Loucy (cell line): ENCODE measurements at regions not wholly inside any gene's neighbourhood (a gene's known extent, or its start where the extent isn't known, plus 50 kb on each side); places are given as distances from the start of the nearest gene placed in this dataset.

Source experiments
- H2AFZ ChIP-seq: fragments of 200-600 bp; sonication (generic); 2 replicates; pipeline ENCODE4 v1.6.0; 2016; ENCODE audit warnings: antibody characterized with exemption, mild to moderate bottlenecking, low read length, moderate library complexity
- H3F3A ChIP-seq: fragments of 200-600 bp; 2 replicates; pipeline ENCODE4 v1.6.0; 2016; ENCODE audit warnings: antibody characterized with exemption, low read depth, mild to moderate bottlenecking
- H3K27me3 ChIP-seq: fragments of 200-600 bp; sonication (generic); 2 replicates; pipeline ENCODE4 v1.6.1; 2014; ENCODE audit warnings: low read length, mild to moderate bottlenecking; ENCODE audit not compliant: insufficient read depth, poor library complexity, severe bottlenecking
- H3K36me3 ChIP-seq: fragments of 200-600 bp; sonication (generic); 2 replicates; pipeline ENCODE4 v1.6.1; 2016; ENCODE audit warnings: low read length; ENCODE audit not compliant: insufficient read depth
- H3K4me1 ChIP-seq: fragments of 200-600 bp; sonication (generic); 2 replicates; pipeline ENCODE4 v1.5.1; 2014; ENCODE audit warnings: low read length, mild to moderate bottlenecking; ENCODE audit not compliant: insufficient read depth, poor library complexity, severe bottlenecking
- H3K4me2 ChIP-seq: fragments of 200-600 bp; sonication (generic); 2 replicates; pipeline ENCODE4 v1.6.0; 2014; ENCODE audit warnings: antibody characterized with exemption, low read length, low read depth, mild to moderate bottlenecking; ENCODE audit not compliant: poor library complexity, severe bottlenecking
- H3K4me3 ChIP-seq: fragments of 200-600 bp; sonication (generic); 2 replicates; pipeline ENCODE4 v1.5.1; 2014; ENCODE audit warnings: low read length, mild to moderate bottlenecking, mixed read lengths; ENCODE audit not compliant: poor library complexity, severe bottlenecking
- H3K79me2 ChIP-seq: fragments of 200-600 bp; sonication (generic); 2 replicates; pipeline ENCODE4 v1.6.1; 2014; ENCODE audit warnings: low read length; ENCODE audit not compliant: insufficient read depth
- H3K9ac ChIP-seq: fragments of 200-600 bp; sonication (generic); 2 replicates; pipeline ENCODE4 v1.6.0; 2014; ENCODE audit warnings: mild to moderate bottlenecking, low read depth, low read length, moderate library complexity; ENCODE audit not compliant: poor library complexity, severe bottlenecking
- H3K9me2 ChIP-seq: fragments of 200-600 bp; sonication (generic); replicated peaks from 2 replicates; pipeline ENCODE4 v1.6.1; 2016; ENCODE audit warnings: low read depth, low read length, mixed read lengths
- H3K9me3 ChIP-seq: fragments of 200-600 bp; sonication (generic); 2 replicates; pipeline ENCODE4 v1.6.1; 2014; ENCODE audit warnings: mild to moderate bottlenecking, antibody characterized with exemption, low read length, low read depth; ENCODE audit not compliant: insufficient read depth
- H4K20me1 ChIP-seq: fragments of 200-600 bp; sonication (generic); 2 replicates; pipeline ENCODE4 v1.6.0; 2014; ENCODE audit warnings: antibody characterized with exemption, low read length, mild to moderate bottlenecking; ENCODE audit not compliant: insufficient read depth, poor library complexity, severe bottlenecking
- EZH2phosphoT487 ChIP-seq: fragments of 200-600 bp; IDR thresholded peaks from 2 replicates; pipeline ENCODE4 v1.6.1; 2018; ENCODE audit warnings: antibody characterized with exemption, mild to moderate bottlenecking, moderate library complexity, borderline replicate concordance
- TF ChIP-seq, protein P1 (sequence below): fragments of 200-600 bp; sonication (generic); conservative IDR thresholded peaks from 2 replicates; pipeline ENCODE4 v1.5.1; 2014; ENCODE audit warnings: mild to moderate bottlenecking, antibody characterized with exemption, low read length

DNA sequence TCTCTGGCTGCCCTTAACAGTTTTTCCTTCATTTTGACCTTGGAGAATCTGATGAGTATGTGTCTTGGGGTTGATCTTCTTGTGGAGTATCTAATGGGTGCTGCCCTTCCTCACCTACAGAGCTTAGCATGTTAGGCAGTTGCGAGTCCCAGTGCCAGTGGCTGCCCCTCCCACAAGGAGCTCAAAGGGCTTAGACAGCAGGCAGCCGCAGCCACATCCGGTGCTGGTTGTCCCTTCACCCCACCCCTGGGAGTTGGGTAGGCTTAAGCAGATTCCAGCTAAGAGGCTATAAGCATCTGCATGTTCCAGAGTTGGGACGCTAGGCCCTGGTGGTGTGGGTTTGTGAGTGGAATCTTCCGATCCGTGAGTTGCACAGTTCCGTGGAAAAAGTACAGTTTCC is 322.1 kb upstream of the ARX start:
- H3K9me2 ChIP-seq, result no peaks in the 10 kb centered on the region
- no peaks in the 10 kb centered on the region for H4K20me1 ChIP-seq
- H3F3A ChIP-seq, result no peaks in the 10 kb centered on the region
- no peaks in the 10 kb centered on the region for H3K4me1 ChIP-seq
- no peaks in the 10 kb centered on the region for H3K36me3 ChIP-seq
- no peaks in the 10 kb centered on the region for H3K27me3 ChIP-seq
- TF ChIP-seq EZH2phosphoT487, result no peak
- TF ChIP-seq, protein P1, sequence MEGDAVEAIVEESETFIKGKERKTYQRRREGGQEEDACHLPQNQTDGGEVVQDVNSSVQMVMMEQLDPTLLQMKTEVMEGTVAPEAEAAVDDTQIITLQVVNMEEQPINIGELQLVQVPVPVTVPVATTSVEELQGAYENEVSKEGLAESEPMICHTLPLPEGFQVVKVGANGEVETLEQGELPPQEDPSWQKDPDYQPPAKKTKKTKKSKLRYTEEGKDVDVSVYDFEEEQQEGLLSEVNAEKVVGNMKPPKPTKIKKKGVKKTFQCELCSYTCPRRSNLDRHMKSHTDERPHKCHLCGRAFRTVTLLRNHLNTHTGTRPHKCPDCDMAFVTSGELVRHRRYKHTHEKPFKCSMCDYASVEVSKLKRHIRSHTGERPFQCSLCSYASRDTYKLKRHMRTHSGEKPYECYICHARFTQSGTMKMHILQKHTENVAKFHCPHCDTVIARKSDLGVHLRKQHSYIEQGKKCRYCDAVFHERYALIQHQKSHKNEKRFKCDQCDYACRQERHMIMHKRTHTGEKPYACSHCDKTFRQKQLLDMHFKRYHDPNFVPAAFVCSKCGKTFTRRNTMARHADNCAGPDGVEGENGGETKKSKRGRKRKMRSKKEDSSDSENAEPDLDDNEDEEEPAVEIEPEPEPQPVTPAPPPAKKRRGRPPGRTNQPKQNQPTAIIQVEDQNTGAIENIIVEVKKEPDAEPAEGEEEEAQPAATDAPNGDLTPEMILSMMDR, result no peak
- H3K9ac ChIP-seq, result no peak overlapping the region
- no peak overlapping the region for H3K4me3 ChIP-seq
- no peaks in the 10 kb centered on the region for H3K9me3 ChIP-seq
- H3K79me2 ChIP-seq, result no peaks in the 10 kb centered on the region
- H2AFZ ChIP-seq, result no peak overlapping the region
- H3K4me2 ChIP-seq, result no peak overlapping the region

DNA sequence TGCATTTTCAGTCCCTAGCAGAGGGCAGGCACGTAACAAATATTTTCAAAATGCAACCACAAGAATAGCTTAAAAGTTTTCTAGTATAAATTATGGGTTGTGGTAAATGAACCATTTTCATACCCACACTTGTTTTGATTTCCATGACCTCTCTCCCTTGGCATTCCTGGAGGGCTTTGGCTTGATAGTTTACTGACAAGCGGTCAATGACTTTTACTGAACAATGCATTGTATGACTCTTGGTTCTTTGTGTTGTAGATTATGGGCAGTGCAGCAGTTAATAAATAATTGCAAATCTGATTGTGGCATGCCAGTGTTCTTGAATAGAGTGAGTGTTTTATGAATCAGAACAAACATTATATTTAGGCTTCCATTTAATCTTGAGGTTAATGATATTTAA is 285.2 kb upstream of the ARX start:
- no peaks in the 10 kb centered on the region for H3K27me3 ChIP-seq
- no peaks in the 10 kb centered on the region for H3K9me3 ChIP-seq
- H3F3A ChIP-seq, result no peaks in the 10 kb centered on the region
- H3K36me3 ChIP-seq, result no peaks in the 10 kb centered on the region
- H3K9ac ChIP-seq, result no peak overlapping the region
- H2AFZ ChIP-seq, result no peak overlapping the region
- H3K9me2 ChIP-seq, result no peaks in the 10 kb centered on the region
- H3K4me1 ChIP-seq, result no peaks in the 10 kb centered on the region
- TF ChIP-seq, protein P1, result no peak
- no peaks in the 10 kb centered on the region for H4K20me1 ChIP-seq
- no peak overlapping the region for H3K4me3 ChIP-seq
- no peaks in the 10 kb centered on the region for H3K79me2 ChIP-seq
- no peak overlapping the region for H3K4me2 ChIP-seq

DNA sequence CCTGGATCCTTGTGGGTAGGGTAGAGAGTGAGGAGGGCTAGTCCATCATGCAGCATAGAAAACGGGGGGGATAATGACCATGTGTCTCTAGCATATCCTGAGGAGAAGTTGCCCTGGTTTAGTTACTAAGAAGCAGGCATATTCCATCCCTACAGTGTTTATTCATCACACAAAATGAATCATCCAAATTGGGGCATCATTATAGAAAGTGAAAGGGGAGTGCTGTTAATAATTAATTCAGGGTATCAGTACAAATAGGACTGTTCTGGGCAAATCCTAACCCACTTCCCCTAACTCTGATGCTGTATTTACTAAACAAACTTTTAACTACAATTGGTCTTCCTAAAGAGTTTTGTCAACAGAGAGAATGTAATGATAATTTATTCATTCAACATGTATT is 281.1 kb upstream of the ARX start:
- TF ChIP-seq EZH2phosphoT487, result no peak
- TF ChIP-seq, protein P1, result no peak
- no peaks in the 10 kb centered on the region for H3F3A ChIP-seq
- no peak overlapping the region for H3K4me3 ChIP-seq
- no peaks in the 10 kb centered on the region for H3K9me3 ChIP-seq
- H3K4me2 ChIP-seq, result no peak overlapping the region
- no peak overlapping the region for H2AFZ ChIP-seq
- H3K36me3 ChIP-seq, result no peaks in the 10 kb centered on the region
- H3K27me3 ChIP-seq, result no peaks in the 10 kb centered on the region
- no peaks in the 10 kb centered on the region for H3K4me1 ChIP-seq
- no peak overlapping the region for H3K9ac ChIP-seq
- H3K9me2 ChIP-seq, result no peaks in the 10 kb centered on the region
- no peaks in the 10 kb centered on the region for H3K79me2 ChIP-seq
- no peaks in the 10 kb centered on the region for H4K20me1 ChIP-seq
